Smooth muscle cell (in vitro differentiated cells): ENCODE measurements at regions not wholly inside any gene's neighbourhood (a gene's known extent, or its start where the extent isn't known, plus 50 kb on each side); places are given as distances from the start of the nearest gene placed in this dataset.

Experiments
- DNase-seq: peaks from one replicate; lab custom pipeline; 2025; ENCODE audit not compliant: unreplicated experiment; lab: John Stamatoyannopoulos, UW
- H2AFZ ChIP-seq: fragments of 200-600 bp; sonication (generic); 2 replicates; pipeline ENCODE4 v1.6.0; 2016; ENCODE audit warnings: antibody characterized with exemption, low read depth, mild to moderate bottlenecking
- H3F3A ChIP-seq: fragments of 200-600 bp; sonication (generic); 2 replicates; pipeline ENCODE4 v1.6.0; 2017; ENCODE audit warnings: antibody characterized with exemption, low read depth
- H3K27ac ChIP-seq: fragments of 200-600 bp; sonication (generic); 2 replicates; pipeline ENCODE4 v1.5.1; 2016; ENCODE audit warnings: low read depth, mild to moderate bottlenecking
- H3K27me3 ChIP-seq: fragments of 200-600 bp; sonication (generic); 2 replicates; pipeline ENCODE4 v1.6.1; 2016; ENCODE audit warnings: low read depth, mild to moderate bottlenecking
- H3K36me3 ChIP-seq: fragments of 200-600 bp; sonication (generic); 2 replicates; pipeline ENCODE4 v1.5.1; 2016; ENCODE audit warnings: low read depth
- H3K4me1 ChIP-seq: fragments of 200-600 bp; sonication (generic); 2 replicates; pipeline ENCODE4 v1.5.1; 2016; ENCODE audit warnings: low read depth
- H3K4me2 ChIP-seq: fragments of 200-600 bp; sonication (generic); 2 replicates; pipeline ENCODE4 v1.6.0; 2016; ENCODE audit warnings: mild to moderate bottlenecking
- H3K4me3 ChIP-seq: fragments of 200-600 bp; sonication (generic); 2 replicates; pipeline ENCODE4 v1.5.1; 2016; ENCODE audit warnings: mild to moderate bottlenecking
- H3K79me2 ChIP-seq: fragments of 200-600 bp; sonication (generic); 2 replicates; pipeline ENCODE4 v1.6.0; 2016; ENCODE audit warnings: low read depth, mild to moderate bottlenecking
- H3K9ac ChIP-seq: fragments of 200-600 bp; sonication (generic); 2 replicates; pipeline ENCODE4 v1.6.0; 2016; ENCODE audit warnings: low read depth
- H3K9me3 ChIP-seq: fragments of 200-600 bp; sonication (generic); replicated peaks from 2 replicates; pipeline ENCODE4 v1.5.1; 2016; ENCODE audit warnings: low read depth
- H4K20me1 ChIP-seq: fragments of 200-600 bp; sonication (generic); 2 replicates; pipeline ENCODE4 v1.6.0; 2016; ENCODE audit warnings: low read depth
- WGBS: methylation state at CpG from one replicate; pipeline ENCODE4 v1.1.7; 2016; ENCODE audit warnings: low lambda C conversion rate; 5-methylcytosine and 5-hydroxymethylcytosine counted together
- TF ChIP-seq, protein P1 (sequence below): fragments of 200-600 bp; sonication (generic); IDR thresholded peaks from 2 replicates; pipeline ENCODE4 v1.5.1; 2017; ENCODE audit warnings: borderline replicate concordance, mild to moderate bottlenecking, antibody characterized with exemption; ENCODE audit not compliant: insufficient read depth, poor library complexity, severe bottlenecking

DNA sequence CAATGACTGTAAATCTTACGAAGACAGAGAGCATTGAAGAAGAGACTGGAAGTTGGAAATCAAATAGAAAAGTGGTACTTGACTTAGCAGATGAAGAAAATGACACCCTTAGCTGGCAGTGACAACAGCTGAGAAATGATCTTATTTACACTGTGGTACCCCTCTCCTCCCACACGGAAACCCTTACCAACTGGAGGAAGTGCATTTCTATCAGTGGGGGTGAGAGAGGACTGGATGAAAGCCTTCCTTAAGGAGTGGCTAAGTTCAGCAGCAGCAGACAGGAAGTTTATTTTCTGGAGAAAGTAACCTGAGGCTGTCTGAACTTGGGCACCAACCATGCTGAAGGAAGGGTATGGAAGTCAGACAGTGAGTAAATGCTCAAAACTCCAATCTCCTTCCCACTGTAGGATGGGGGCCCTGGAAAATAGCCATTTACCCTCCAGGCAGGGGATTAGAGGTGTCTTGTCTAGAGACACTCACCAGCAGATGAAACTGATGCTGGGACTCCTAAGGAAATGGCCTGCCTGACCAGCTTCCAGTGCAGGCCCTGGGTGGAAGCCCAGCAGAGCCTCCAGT is 160.2 kb upstream of the NCK2 start:
- no peaks in the 10 kb centered on the region for H3K4me1 ChIP-seq
- no peaks in the 10 kb centered on the region for H3K27me3 ChIP-seq
- no peak overlapping the region for H3K27ac ChIP-seq
- no peak overlapping the region for H3K9ac ChIP-seq
- H3K4me3 ChIP-seq, result no peak overlapping the region
- no peak overlapping the region for H2AFZ ChIP-seq
- no peaks in the 10 kb centered on the region for H4K20me1 ChIP-seq
- no peaks in the 10 kb centered on the region for H3K36me3 ChIP-seq
- TF ChIP-seq, protein P1, sequence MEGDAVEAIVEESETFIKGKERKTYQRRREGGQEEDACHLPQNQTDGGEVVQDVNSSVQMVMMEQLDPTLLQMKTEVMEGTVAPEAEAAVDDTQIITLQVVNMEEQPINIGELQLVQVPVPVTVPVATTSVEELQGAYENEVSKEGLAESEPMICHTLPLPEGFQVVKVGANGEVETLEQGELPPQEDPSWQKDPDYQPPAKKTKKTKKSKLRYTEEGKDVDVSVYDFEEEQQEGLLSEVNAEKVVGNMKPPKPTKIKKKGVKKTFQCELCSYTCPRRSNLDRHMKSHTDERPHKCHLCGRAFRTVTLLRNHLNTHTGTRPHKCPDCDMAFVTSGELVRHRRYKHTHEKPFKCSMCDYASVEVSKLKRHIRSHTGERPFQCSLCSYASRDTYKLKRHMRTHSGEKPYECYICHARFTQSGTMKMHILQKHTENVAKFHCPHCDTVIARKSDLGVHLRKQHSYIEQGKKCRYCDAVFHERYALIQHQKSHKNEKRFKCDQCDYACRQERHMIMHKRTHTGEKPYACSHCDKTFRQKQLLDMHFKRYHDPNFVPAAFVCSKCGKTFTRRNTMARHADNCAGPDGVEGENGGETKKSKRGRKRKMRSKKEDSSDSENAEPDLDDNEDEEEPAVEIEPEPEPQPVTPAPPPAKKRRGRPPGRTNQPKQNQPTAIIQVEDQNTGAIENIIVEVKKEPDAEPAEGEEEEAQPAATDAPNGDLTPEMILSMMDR, result no peak
- no peak for DNase-seq
- H3K79me2 ChIP-seq, result no peaks in the 10 kb centered on the region
- H3F3A ChIP-seq, result no peaks in the 10 kb centered on the region
- H3K9me3 ChIP-seq, result no peaks in the 10 kb centered on the region
- H3K4me2 ChIP-seq, result no peak overlapping the region
- WGBS, result 82% methylated on average over 2 of the region's 2 CpGs

DNA sequence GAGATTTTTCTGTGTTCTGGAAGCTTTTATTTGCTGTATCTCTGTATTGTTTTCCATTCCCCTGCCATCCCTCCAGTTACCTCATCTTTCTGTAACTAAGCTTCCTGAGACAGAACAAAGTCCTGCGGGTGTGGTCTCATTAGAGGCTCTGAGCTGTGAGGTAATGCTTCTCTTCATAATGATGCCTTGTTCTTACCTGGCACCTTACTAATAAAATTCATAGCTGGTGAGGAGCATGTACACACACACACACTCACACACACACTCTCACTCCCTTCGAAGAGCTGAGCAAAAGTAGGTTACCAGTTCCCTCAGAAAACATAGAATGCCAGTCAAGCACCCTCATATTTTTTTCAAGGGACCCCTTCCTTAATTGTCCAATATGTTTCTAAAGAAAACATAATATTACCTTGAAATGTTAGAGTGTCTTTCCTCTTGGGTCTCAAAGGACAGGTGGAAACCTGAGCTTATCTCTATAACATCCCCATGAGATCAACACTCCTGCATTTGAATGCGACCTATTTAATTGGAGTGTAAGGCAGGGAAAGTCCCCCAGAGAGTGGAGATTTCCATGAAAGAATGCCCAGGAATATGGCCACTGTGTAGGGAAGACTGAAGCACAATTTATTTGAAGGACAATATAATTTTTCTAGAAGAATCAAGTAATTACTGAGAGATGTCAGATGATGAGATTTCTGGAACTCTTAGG is 161.6 kb upstream of the NCK2 start:
- Histone ChIP-seq H3K9me3 (no peaks in the 10 kb centered on the region), H3K9ac (no peak overlapping the region), H3F3A (no peaks in the 10 kb centered on the region), H3K4me3 (no peak overlapping the region), H2AFZ (no peak overlapping the region), H3K4me1 (no peaks in the 10 kb centered on the region), H3K79me2 (no peaks in the 10 kb centered on the region), H3K36me3 (no peaks in the 10 kb centered on the region), H4K20me1 (no peaks in the 10 kb centered on the region), H3K27me3 (no peaks in the 10 kb centered on the region), H3K27ac (peak overlapping the region; percentile 50), H3K4me2 (no peak overlapping the region)
- DNase-seq, result no peak
- 82% methylated on average over 3 of the region's 3 CpGs for WGBS
- TF ChIP-seq, protein P1, result no peak

DNA sequence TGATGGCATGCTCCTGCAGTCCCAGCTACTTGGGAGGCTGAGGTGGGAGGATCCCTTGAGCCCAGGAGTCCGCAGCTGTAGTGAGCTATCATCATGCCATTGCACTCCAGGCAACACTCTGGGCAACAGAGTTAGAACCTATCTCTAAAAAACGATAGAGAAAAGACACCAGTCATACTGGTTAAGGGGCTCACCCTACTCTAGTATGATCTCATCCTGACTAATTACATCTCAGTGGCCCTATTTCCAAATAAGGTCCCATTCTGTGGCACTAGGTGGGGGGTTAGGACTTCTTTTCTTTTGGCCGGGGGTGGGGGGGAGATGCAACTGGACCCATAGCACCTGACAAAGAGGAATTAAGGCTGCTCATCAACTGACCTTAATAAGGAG is 163.2 kb upstream of the NCK2 start:
- no peak overlapping the region for H3K27ac ChIP-seq
- TF ChIP-seq, protein P1, result no peak

More for the DNA sequence above, 163.2 kb upstream of the NCK2 start:
- no peak overlapping the region for H2AFZ ChIP-seq
- no peak for DNase-seq
- no peaks in the 10 kb centered on the region for H3K36me3 ChIP-seq
- no peak overlapping the region for H3K4me3 ChIP-seq
- no peaks in the 10 kb centered on the region for H3K27me3 ChIP-seq
- no peaks in the 10 kb centered on the region for H3F3A ChIP-seq
- 86% methylated on average over 3 of the region's 3 CpGs for WGBS
- peaks cover 8% of the 10 kb centered on the region for H3K4me1 ChIP-seq
- no peaks in the 10 kb centered on the region for H3K9me3 ChIP-seq
- no peaks in the 10 kb centered on the region for H3K79me2 ChIP-seq
- H3K9ac ChIP-seq, result no peak overlapping the region
- no peaks in the 10 kb centered on the region for H4K20me1 ChIP-seq
- no peak overlapping the region for H3K4me2 ChIP-seq
